ENCODE measurements at regions not wholly inside any gene's neighbourhood (a gene's known extent, or its start where the extent isn't known, plus 50 kb on each side); places are given as distances from the start of the nearest gene placed in this dataset.

DNA sequence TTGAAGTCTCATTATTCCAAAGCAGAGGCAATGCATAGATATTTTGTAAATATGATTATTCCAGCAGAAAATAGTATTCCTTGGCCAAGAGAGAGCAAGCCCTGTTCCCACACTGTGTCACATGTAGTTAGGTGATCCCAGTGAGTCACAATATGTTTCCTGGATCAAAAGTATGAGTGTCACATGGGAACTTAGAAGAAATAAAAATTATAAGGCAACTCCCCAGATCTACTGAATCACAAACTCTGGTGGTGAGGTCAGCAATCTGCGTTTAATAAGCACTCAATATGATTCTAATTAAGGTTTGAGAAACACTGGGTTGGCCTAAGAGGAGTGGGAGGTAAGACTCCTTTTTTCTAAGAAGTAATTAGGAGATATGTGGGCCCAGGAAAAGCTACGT is 1504.5 kb upstream of the PCDH20 start:
- no peak for TF ChIP-seq CTCF (IDR thresholded peaks at IDR 0.05)
- Mint-ChIP-seq H3K4me3 (no peak overlapping the region), H3K27ac (no peak overlapping the region), H3K27me3 (ENCODE audit: low read depth, poor library complexity) (peaks cover 3% of the 10 kb centered on the region), H3K9me3 (no peaks in the 10 kb centered on the region), H3K36me3 (ENCODE audit: low read depth) (no peaks in the 10 kb centered on the region), H3K4me1 (no peaks in the 10 kb centered on the region)
- DNase-seq = no peak

DNA sequence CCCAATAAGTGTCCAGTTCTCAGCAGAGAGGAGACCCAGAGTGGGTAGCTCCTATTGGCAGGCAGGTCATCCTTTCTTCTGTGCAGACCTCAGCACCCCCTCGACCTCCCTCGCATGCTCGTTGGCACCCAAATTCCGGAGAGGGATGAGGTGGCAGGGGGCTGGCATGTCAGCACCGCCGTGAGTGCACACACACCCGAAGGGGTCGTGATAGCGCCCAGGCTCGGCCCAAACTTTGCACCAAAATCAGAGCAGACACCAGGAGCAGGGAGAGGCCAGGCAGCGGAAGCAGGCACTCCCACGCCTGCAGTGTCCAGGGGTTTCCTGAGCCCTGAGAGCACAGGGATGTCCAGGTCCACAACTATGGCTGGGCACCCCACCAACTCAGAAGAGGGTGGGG is 1503.8 kb upstream of the PCDH20 start:
- DNase-seq = no peak
- TF ChIP-seq CTCF (IDR thresholded peaks at IDR 0.05) = no peak
- Mint-ChIP-seq H3K9me3 (no peaks in the 10 kb centered on the region), H3K36me3 (ENCODE audit: low read depth) (no peaks in the 10 kb centered on the region), H3K27ac (no peak overlapping the region), H3K27me3 (ENCODE audit: low read depth, poor library complexity) (peaks cover 3% of the 10 kb centered on the region), H3K4me1 (no peaks in the 10 kb centered on the region), H3K4me3 (no peak overlapping the region)

- Mint-ChIP-seq H3K27me3 (ENCODE audit: low read depth, poor library complexity) (no peaks in the 10 kb centered on the region), H3K4me1 (no peaks in the 10 kb centered on the region), H3K36me3 (ENCODE audit: low read depth) (no peaks in the 10 kb centered on the region), H3K9me3 (no peaks in the 10 kb centered on the region), H3K27ac (no peak overlapping the region), H3K4me3 (no peak overlapping the region)
- no peak for DNase-seq
- TF ChIP-seq CTCF (IDR thresholded peaks at IDR 0.05) = no peak
Measured at GRCh38 chr13:62910541-62911060, 1495.0 kb upstream of the PCDH20 start.

GRCh38 chr13:62908321-62908720 is 1492.7 kb upstream of the PCDH20 start:
- no peaks in the 10 kb centered on the region for H3K9me3 Mint-ChIP-seq
- no peak overlapping the region for H3K4me3 Mint-ChIP-seq
- H3K4me1 Mint-ChIP-seq = no peaks in the 10 kb centered on the region
- no peak for DNase-seq
- no peaks in the 10 kb centered on the region for H3K36me3 Mint-ChIP-seq (ENCODE audit: low read depth)
- TF ChIP-seq CTCF (IDR thresholded peaks at IDR 0.05) = no peak
- H3K27ac Mint-ChIP-seq = no peak overlapping the region
- no peaks in the 10 kb centered on the region for H3K27me3 Mint-ChIP-seq (ENCODE audit: low read depth, poor library complexity)

DNA sequence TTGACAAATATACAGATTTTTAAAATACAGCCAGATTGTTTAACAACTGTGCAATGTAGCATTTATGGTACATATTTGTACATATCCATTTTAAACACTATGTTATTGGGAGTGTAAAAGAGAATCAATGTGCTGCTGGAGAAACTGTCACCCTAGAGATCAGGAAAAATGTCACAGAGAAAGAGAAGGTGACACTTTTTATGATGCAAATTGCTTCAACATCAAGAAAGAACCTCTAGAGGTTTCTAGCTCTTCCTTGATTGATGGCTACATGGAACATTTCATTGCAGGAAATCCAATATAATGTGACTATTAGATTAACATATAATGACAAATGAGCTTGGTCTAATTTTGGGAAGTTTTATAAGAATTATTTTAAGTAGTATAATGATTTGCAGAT is 1491.2 kb upstream of the PCDH20 start:
- no peak for TF ChIP-seq CTCF (IDR thresholded peaks at IDR 0.05)
- no peaks in the 10 kb centered on the region for H3K4me1 Mint-ChIP-seq
- H3K27me3 Mint-ChIP-seq (ENCODE audit: low read depth, poor library complexity) = no peaks in the 10 kb centered on the region
- no peak for DNase-seq
- no peak overlapping the region for H3K4me3 Mint-ChIP-seq
- H3K9me3 Mint-ChIP-seq = no peaks in the 10 kb centered on the region
- no peak overlapping the region for H3K27ac Mint-ChIP-seq
- no peaks in the 10 kb centered on the region for H3K36me3 Mint-ChIP-seq (ENCODE audit: low read depth)

DNA sequence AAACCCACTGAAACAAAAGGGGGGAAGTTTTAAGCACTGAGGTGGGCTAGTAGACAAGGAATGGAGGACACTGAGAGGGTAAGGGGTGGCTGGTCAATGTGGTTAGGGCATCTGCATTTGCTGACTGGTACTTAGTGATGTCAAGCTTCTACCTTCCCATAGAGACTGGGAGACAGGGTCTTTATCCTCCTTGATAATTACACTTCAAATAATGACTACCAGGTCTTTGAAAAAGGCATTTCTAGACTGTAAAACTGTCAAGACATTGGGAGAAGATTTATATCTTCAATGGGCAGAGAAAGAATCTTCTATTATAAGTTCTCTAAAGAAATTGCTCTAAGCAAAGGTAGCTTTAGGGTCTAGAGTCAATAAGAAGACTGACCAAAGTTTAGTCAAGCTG is 1490.8 kb upstream of the PCDH20 start:
- no peak for TF ChIP-seq CTCF (IDR thresholded peaks at IDR 0.05)
- no peaks in the 10 kb centered on the region for H3K36me3 Mint-ChIP-seq (ENCODE audit: low read depth)
- no peaks in the 10 kb centered on the region for H3K27me3 Mint-ChIP-seq (ENCODE audit: low read depth, poor library complexity)
- no peak overlapping the region for H3K27ac Mint-ChIP-seq
- H3K9me3 Mint-ChIP-seq = no peaks in the 10 kb centered on the region
- H3K4me1 Mint-ChIP-seq = no peaks in the 10 kb centered on the region
- H3K4me3 Mint-ChIP-seq = no peak overlapping the region
- no peak for DNase-seq
